ENCODE measurements at regions not wholly inside any gene's neighbourhood (a gene's known extent, or its start where the extent isn't known, plus 50 kb on each side); places are given as distances from the start of the nearest gene placed in this dataset.
"Not testable (repeated sequence)": the region's sequence is repeated elsewhere in the genome, so short reads cannot be mapped to it uniquely, and the experiment has no call there.

DNA sequence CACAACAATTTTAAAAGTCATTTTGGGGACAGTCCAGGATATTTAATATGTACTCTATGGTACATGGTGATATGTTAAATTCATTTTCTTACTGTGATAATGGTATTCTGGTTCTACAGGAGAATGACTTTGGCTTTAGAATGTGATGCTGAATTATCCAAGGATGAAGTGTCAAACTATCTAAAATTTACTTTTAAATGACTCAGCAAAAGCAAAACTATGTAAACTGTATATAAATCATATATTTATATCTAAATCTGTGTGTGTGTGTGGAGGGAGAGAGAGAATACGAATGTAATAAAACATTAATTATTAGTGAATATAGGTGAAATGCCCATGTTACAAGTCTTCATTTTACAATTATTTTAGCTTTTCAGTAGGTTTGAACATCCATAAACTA is 733.8 kb upstream of the CA10 start:
- peaks cover 0 to 1% (median 0%) of the 10 kb centered on the region in 3 donors for H3K27me3 Mint-ChIP-seq (ENCODE audit: low read depth in 3 of 3)
- H3K4me1 Mint-ChIP-seq: no peaks in the 10 kb centered on the region
- no peaks in the 10 kb centered on the region for H3K36me3 Mint-ChIP-seq
- DNase-seq: no peak
- H3K27ac Mint-ChIP-seq: no peak overlapping the region
- peaks cover 2 to 16% (median 7%) of the 10 kb centered on the region in 6 donors for H3K9me3 Mint-ChIP-seq
- H3K4me3 Mint-ChIP-seq: no peak overlapping the region

DNA sequence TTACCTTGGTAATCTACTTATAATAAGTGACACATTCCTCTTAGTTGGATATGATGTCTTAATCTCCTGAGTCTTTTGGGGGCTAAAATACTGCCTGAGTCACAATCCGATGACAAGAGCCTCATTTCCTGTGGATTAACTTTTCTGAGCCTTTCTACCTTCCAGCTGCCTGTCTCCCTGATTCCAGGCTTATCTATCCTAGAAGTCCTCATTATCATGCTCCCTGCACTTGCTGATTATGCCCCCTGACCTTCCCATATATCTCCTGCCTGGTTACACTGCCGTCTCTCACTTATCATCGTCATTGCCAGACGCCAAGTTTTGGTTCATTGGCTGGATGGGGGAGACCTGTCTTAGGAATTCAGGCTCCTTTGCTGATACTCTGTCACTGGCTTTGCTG is 727.4 kb upstream of the CA10 start:
- Mint-ChIP-seq H3K36me3 (no peaks in the 10 kb centered on the region), H3K27ac (no peak overlapping the region), H3K4me1 (no peaks in the 10 kb centered on the region), H3K27me3 (ENCODE audit: low read depth in 3 of 3) (no peaks in the 10 kb centered on the region), H3K9me3 (peaks cover 9 to 50% (median 19%) of the 10 kb centered on the region in 6 donors), H3K4me3 (no peak overlapping the region)
- DNase-seq: no peak

DNA sequence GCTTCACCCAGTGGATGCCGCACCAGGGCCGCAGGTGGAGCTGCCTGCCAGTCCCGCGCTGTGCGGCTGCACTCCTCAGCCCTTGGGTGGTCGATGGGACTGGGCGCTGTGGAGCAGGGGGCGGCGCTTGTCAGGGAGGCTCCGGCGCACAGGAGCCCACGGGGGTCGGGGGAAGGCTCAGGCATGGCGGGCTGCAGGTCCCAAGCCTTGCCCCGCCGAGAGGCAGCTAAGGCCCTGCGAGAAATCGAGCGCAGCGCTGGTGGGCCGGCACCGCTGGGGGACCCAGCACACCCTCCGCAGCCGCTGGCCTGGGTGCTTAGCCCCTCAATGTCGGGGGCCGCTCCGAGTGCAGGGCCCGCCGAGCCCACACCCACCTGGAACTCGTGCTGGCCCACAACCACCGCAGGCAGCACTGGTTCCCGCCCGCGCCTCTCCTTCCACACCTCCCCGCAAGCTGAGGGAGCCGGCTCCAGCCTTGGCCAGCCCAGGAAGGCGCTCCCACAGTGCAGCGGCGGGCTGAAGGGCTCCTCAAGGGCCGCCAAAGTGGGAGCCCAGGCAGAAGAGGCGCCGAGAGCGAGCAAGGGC is 725.5 kb upstream of the CA10 start:
- not testable (repeated sequence) for H3K4me3 Mint-ChIP-seq; H3K4me1 Mint-ChIP-seq; H3K27ac Mint-ChIP-seq; DNase-seq; H3K36me3 Mint-ChIP-seq; H3K27me3 Mint-ChIP-seq (ENCODE audit: low read depth in 3 of 3)
- H3K9me3 Mint-ChIP-seq: peaks cover 9 to 50% (median 20%) of the 10 kb centered on the region in 6 donors

DNA sequence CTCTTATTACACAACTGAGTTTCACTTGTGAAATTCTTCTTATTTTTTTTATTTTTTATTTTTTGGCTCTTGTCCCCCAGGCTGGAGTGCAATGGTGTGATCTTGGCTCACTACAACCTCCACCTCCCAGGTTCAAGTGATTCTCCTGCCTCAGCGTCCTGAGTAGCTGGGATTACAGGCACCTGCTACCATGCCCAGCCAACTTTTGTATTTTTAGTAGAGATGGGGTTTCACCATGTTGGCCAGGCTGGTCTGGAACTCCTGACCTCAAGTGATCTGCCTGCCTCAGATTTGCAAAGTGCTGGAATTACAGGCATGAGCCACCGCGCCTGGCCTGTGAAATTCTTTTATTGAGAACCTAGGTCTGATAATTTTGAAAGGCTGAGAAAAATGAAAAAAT is 688.3 kb upstream of the CA10 start:
- H3K27me3 Mint-ChIP-seq (ENCODE audit: low read depth in 3 of 3); H3K36me3 Mint-ChIP-seq; DNase-seq; H3K4me3 Mint-ChIP-seq; H3K4me1 Mint-ChIP-seq; H3K27ac Mint-ChIP-seq: not testable (repeated sequence)
- peaks cover 0 to 33% (median 20%) of the 10 kb centered on the region in 6 donors for H3K9me3 Mint-ChIP-seq

DNA sequence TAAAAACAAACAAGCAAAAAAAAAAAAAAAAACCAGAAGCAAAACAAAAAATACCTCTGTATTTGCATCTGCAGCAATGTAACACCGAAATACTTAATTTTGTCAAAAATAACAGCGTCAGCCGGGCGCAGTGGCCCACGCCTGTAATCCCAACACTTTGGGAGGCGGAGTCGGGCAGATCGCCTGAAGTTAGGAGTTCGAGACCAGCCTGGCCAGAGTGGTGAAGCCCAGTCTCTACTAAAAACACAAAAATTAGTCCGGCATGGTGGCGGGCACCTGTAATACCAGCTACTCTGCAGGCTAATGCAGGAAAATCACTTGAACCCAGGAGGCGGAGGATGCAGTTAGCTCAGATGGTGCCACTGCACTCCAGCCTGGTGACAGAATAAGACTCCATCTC is 683.5 kb upstream of the CA10 start:
- no peak overlapping the region for H3K27ac Mint-ChIP-seq
- DNase-seq: no peak
- no peaks in the 10 kb centered on the region for H3K4me1 Mint-ChIP-seq
- H3K27me3 Mint-ChIP-seq (ENCODE audit: low read depth in 3 of 3): peaks cover 0 to 2% (median 0%) of the 10 kb centered on the region in 3 donors
- H3K4me3 Mint-ChIP-seq: no peak overlapping the region
- H3K36me3 Mint-ChIP-seq: no peaks in the 10 kb centered on the region
- H3K9me3 Mint-ChIP-seq: peaks cover 2 to 59% (median 26%) of the 10 kb centered on the region in 6 donors

DNA sequence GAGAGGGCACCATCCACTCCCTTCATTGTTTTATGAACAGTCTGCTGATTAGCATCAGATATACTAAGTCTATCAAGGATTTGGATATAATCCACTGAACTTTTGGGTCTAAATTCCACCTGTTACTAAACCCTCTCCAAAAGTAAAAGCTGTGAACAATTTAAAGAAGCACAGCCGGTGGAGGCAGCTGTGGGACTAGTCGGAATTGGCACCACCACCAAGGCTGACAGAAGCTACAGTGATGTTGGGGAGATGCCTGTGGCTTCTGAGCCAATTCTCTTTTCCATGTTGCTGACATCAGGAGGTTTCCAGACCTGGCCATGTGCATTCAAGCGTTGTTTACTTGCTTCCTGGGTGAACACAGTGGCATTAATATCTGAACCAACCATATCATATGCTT is 679.0 kb upstream of the CA10 start:
- H3K36me3 Mint-ChIP-seq: no peaks in the 10 kb centered on the region
- no peak overlapping the region for H3K27ac Mint-ChIP-seq
- no peak for DNase-seq
- no peaks in the 10 kb centered on the region for H3K4me1 Mint-ChIP-seq
- H3K9me3 Mint-ChIP-seq: peaks cover 5 to 61% (median 21%) of the 10 kb centered on the region in 6 donors
- H3K4me3 Mint-ChIP-seq: no peak overlapping the region
- peaks cover 0 to 2% (median 0%) of the 10 kb centered on the region in 3 donors for H3K27me3 Mint-ChIP-seq (ENCODE audit: low read depth in 3 of 3)

DNA sequence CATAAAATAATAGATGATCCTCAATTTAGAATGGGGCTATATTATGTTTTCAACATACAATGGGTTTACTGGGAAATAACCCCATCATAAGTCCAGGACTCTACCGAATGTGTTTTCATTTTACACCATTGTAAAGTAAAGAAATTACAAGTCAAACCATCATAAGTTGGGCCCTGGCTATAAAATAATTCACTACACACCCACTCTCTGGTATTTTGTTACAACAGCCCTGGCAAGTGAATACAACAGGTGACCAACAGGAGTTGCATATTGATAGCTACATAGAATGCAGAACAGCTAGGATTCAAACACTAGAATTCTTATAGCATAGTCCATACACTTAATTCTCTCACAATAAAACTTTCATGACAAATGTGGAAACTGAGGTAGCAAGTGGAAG is 673.0 kb upstream of the CA10 start:
- H3K27me3 Mint-ChIP-seq (ENCODE audit: low read depth in 3 of 3): peaks cover 0 to 1% (median 0%) of the 10 kb centered on the region in 3 donors
- H3K4me1 Mint-ChIP-seq: no peaks in the 10 kb centered on the region
- H3K9me3 Mint-ChIP-seq: peaks cover 7 to 28% (median 16%) of the 10 kb centered on the region in 6 donors
- H3K27ac Mint-ChIP-seq: no peak overlapping the region
- H3K36me3 Mint-ChIP-seq: no peaks in the 10 kb centered on the region
- no peak for DNase-seq
- H3K4me3 Mint-ChIP-seq: no peak overlapping the region

DNA sequence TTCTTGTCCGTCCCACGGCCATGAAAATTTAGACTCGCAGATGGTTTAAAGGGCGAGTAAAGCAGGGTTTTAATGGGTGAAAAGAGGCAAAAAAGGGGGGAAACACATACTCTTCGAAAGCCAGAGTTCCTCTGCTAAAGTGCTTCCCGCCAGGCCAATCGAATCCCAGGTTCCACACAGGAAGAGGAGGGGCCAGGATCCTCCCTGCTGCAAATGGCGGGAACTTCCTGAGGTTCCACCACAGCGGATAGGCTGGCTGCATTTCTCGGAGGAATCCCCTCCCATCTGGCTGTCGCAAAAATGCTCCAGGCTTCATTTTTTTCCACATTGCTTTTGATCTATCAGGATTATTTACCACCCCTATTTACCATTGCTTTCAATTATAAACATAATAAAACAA is 670.1 kb upstream of the CA10 start:
- peaks cover 0 to 1% (median 0%) of the 10 kb centered on the region in 3 donors for H3K27me3 Mint-ChIP-seq (ENCODE audit: low read depth in 3 of 3)
- no peak overlapping the region for H3K27ac Mint-ChIP-seq
- H3K36me3 Mint-ChIP-seq: no peaks in the 10 kb centered on the region
- DNase-seq: no peak
- H3K4me1 Mint-ChIP-seq: no peaks in the 10 kb centered on the region
- H3K9me3 Mint-ChIP-seq: peaks cover 3 to 24% (median 15%) of the 10 kb centered on the region in 6 donors
- no peak overlapping the region for H3K4me3 Mint-ChIP-seq

DNA sequence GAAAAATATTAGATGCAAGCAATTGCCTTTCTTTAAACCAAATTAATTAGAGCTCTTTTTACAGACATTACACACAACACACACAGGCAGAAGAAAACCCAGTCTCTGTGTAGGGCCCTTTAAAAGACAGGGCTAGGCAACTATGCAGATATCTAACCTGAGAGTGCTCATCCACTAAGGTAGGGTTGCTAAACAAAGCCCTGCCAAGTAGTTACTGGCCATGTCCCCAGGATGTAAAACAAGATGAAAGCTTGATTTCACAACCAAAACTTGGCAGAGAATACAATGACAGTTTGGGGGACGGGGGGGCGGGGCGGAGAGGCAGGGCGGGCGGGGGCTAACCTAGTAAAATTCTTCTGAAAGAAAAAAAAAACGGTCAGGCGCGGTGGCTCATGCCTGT is 669.0 kb upstream of the CA10 start:
- DNase-seq: no peak
- Mint-ChIP-seq H3K36me3 (no peaks in the 10 kb centered on the region), H3K27ac (no peak overlapping the region), H3K4me3 (no peak overlapping the region), H3K9me3 (peaks cover 3 to 24% (median 11%) of the 10 kb centered on the region in 6 donors), H3K27me3 (ENCODE audit: low read depth in 3 of 3) (peaks cover 0 to 1% (median 0%) of the 10 kb centered on the region in 3 donors), H3K4me1 (no peaks in the 10 kb centered on the region)

DNA sequence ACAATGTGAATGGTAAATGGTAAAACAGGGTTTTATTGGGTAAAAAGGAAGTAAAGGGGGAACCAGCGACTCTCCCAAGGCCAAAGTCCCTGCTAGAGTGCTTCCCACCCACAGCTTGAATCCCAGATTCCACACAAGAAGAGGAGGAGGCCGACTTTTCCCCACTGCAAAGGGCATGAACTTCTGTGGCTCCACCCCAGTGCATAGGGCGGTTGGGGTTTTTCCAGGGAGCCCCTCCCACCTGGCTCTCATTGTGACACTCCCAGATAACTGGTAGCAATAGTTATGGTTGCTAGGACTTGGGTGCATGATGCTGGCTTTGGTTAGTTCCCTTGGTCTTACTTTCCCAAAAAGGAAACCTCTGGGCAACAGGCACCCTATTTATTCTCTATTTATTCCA is 666.0 kb upstream of the CA10 start:
- Mint-ChIP-seq H3K4me3 (no peak overlapping the region), H3K27ac (no peak overlapping the region), H3K27me3 (ENCODE audit: low read depth in 3 of 3) (peaks cover 0 to 3% (median 1%) of the 10 kb centered on the region in 3 donors), H3K36me3 (no peaks in the 10 kb centered on the region), H3K4me1 (no peaks in the 10 kb centered on the region), H3K9me3 (peaks cover 3 to 25% (median 13%) of the 10 kb centered on the region in 6 donors)
- DNase-seq: no peak

DNA sequence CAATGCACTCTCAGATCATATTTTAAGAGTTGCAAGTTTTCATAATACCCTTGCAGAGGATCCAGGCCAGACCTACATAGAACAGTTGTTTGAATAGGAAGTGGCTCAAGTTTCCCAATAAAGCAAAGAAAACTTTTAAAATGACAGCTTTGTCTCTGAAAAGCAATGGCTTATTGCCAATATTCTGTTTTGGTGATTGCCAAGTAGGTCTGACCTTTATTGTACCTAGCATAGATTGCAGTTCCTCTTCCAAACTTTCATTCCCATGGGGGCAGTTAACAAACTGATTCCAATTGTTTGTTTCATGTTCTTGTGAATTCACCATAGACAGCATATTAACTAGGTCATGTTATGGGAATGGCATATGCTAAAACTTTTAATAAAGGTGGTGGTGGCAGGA is 664.6 kb upstream of the CA10 start:
- no peaks in the 10 kb centered on the region for H3K36me3 Mint-ChIP-seq
- DNase-seq: no peak
- H3K4me3 Mint-ChIP-seq: no peak overlapping the region
- H3K27ac Mint-ChIP-seq: no peak overlapping the region
- peaks cover 3 to 29% (median 10%) of the 10 kb centered on the region in 6 donors for H3K9me3 Mint-ChIP-seq
- no peaks in the 10 kb centered on the region for H3K4me1 Mint-ChIP-seq
- peaks cover 0 to 3% (median 1%) of the 10 kb centered on the region in 3 donors for H3K27me3 Mint-ChIP-seq (ENCODE audit: low read depth in 3 of 3)

DNA sequence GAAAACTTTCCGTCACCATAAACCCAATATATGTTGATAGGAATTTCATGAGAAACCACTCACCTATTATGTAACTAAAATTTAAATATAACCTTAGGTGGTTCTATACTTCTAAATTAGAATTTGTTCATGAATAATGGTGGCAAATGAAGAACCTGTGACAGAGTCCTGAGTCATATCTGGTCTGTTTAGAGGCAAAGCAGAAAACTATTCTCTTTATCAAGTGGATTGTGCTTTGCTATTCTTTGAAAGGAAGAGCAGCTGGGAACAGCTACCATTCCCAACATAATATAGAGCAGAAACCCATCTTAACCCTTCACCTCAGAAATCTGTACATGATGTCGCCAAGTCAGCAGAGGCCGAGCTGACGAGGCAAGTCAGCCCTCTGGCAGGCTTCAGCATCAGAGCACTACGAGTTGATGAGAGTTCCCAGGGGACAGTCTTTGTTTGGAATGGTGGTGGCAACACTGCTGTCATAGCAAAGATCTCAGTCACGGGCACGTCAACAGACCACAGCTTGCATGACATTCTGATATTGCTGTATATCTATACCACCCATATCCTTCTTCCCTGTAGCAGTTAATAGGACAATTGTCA is 631.9 kb upstream of the CA10 start:
- no peaks in the 10 kb centered on the region for H3K36me3 Mint-ChIP-seq
- no peaks in the 10 kb centered on the region for H3K4me1 Mint-ChIP-seq
- H3K9me3 Mint-ChIP-seq: peaks cover 2 to 14% (median 8%) of the 10 kb centered on the region in 6 donors
- DNase-seq: no peak
- H3K27me3 Mint-ChIP-seq (ENCODE audit: low read depth in 3 of 3): peaks cover 0 to 3% (median 0%) of the 10 kb centered on the region in 3 donors
- no peak overlapping the region for H3K4me3 Mint-ChIP-seq
- H3K27ac Mint-ChIP-seq: no peak overlapping the region

DNA sequence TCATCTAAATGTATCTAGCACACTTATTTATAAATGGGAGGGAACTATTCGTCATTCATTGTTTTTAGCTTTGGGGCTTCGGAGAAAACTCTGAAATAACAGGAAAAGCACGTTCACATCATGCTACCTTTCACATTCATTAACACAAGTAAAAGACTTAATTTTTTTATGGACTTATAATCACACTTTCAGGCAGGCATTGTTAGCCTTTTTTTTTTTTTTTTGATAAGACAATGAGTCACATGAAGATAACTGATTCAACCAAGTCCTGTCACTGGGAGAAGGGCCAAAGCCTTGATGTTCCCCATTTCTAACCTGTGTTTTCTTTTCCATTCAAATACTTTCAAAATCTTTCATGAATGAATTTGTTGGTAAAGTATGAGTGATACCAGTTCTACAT is 631.3 kb upstream of the CA10 start:
- Mint-ChIP-seq H3K27me3 (ENCODE audit: low read depth in 3 of 3) (peaks cover 0 to 3% (median 0%) of the 10 kb centered on the region in 3 donors), H3K4me3 (no peak overlapping the region), H3K27ac (no peak overlapping the region), H3K9me3 (peaks cover 2 to 19% (median 13%) of the 10 kb centered on the region in 6 donors), H3K36me3 (no peaks in the 10 kb centered on the region), H3K4me1 (no peaks in the 10 kb centered on the region)
- no peak for DNase-seq

DNA sequence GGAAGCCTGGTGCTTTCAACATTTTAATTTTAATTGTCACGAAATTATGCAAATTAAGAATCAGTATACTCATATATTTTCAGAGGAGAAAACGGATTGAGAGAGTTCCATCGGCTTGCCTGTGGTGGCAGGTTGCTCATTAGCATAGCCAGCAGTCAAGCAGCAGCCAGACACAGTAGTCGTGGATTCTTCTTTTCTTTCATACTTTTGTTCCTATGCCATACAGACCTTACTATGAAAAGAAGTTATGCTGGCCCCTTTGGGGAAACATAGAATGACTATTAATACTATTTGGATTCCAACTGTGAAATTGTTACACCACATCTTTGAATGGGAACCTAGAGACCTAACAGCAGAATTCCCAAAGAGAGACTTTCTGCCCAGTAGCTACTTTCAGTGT is 617.7 kb upstream of the CA10 start:
- no peak overlapping the region for H3K4me3 Mint-ChIP-seq
- no peak for DNase-seq
- peaks cover 5 to 20% (median 13%) of the 10 kb centered on the region in 6 donors for H3K9me3 Mint-ChIP-seq
- no peak overlapping the region for H3K27ac Mint-ChIP-seq
- H3K4me1 Mint-ChIP-seq: no peaks in the 10 kb centered on the region
- no peaks in the 10 kb centered on the region for H3K36me3 Mint-ChIP-seq
- H3K27me3 Mint-ChIP-seq (ENCODE audit: low read depth in 3 of 3): peaks cover 0 to 2% (median 0%) of the 10 kb centered on the region in 3 donors

DNA sequence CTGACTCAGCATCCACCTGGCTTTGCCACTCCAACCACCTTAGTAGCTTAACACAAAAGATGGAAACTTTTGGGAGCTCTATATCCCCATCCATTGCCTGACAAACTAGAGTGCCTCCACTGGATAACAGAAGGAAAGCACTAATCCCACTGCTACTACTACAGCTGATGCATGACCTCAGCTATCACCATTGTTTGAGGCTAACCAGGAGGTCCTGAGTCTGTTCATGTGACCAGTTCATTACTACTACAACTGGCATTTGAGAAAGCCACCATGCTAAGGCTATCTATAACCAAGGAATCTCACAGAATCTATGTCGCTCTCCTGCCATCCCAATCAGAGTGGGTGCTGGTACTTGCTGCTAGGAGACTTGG is 604.3 kb upstream of the CA10 start:
- H3K4me1 Mint-ChIP-seq: no peaks in the 10 kb centered on the region
- H3K27ac Mint-ChIP-seq: no peak overlapping the region
- peaks cover 13 to 56% (median 26%) of the 10 kb centered on the region in 6 donors for H3K9me3 Mint-ChIP-seq
- H3K36me3 Mint-ChIP-seq: peaks cover 0 to 6% (median 0%) of the 10 kb centered on the region in 3 donors
- H3K4me3 Mint-ChIP-seq: no peak overlapping the region
- no peak for DNase-seq
- H3K27me3 Mint-ChIP-seq (ENCODE audit: low read depth in 3 of 3): peaks cover 0 to 2% (median 0%) of the 10 kb centered on the region in 3 donors
